ENCODE measurements at regions not wholly inside any gene's neighbourhood (a gene's known extent, or its start where the extent isn't known, plus 50 kb on each side); places are given as distances from the start of the nearest gene placed in this dataset.

DNA sequence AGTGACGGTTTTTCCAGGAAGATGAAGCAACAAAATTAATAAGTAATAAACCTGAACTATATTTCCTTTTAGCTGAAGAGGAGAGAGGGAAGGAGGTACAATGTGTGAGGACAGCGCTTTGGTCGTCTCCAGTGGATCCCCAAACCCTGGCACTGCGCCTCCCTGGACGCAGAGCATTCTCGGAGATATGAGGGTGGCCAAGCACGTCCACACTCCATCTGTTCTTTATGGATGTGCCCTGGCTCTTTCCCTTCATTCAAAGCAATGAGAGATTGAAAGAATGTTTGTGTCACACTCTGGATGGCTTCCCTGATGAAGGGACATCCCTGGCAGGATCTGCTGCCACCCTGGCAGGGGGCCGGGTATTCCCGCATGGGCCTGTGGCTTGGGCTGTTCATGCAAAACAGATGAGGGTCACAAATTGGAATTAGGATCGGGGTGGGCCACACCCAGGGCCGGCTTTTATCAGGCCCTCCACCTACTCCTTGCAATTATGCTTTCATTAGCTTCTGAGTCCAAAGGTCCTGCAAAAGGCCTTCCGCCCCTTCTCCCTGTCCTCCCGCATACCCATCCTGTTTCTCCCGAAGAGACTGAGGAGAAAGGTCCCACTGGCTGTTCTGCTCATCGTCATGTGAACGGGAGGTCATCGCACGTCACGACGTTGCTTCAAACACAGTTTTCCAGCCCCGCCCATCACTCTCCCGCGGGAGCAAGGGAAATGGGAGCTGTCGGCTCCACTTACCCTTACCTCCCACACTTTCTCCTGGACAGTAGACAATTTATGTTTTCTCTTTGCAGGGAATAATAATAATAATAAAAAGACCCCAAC, 286.1 kb upstream of the IRX4 start:
- intact Hi-C loops (cut with micrococcal nuclease): no loop called here
- Histone ChIP-seq H3K9me2 (replicated peaks; ENCODE audit: low read length) (no peaks in the 10 kb centered on the region), H3K9ac (ENCODE audit: low read length) (no peak overlapping the region), H3K36me3 (ENCODE audit: low read depth, low read length) (no peaks in the 10 kb centered on the region), H3K9me3 (ENCODE audit: low read length) (no peaks in the 10 kb centered on the region), H3K4me1 (ENCODE audit: insufficient read depth, low read length) (no peaks in the 10 kb centered on the region), H3K4me2 (ENCODE audit: low read length) (no peak overlapping the region), H3F3A (ENCODE audit: low read length, unreplicated experiment) (no peaks in the 10 kb centered on the region), H3K27me3 (ENCODE audit: low read length) (peaks cover 90% of the 10 kb centered on the region), H4K20me1 (ENCODE audit: low read length) (no peaks in the 10 kb centered on the region), H3K27ac (ENCODE audit: low read length) (no peak overlapping the region), H3K79me2 (ENCODE audit: low read length) (no peaks in the 10 kb centered on the region), H3K4me3 (ENCODE audit: low read length) (no peak overlapping the region), H2AFZ (ENCODE audit: low read length) (no peak overlapping the region)
- CTCF ChIA-PET: no interaction called here
- BruUV-seq (replicated peaks): no TSS peak
- TF ChIP-seq EZH2phosphoT487 (IDR thresholded peaks at IDR 0.05; ENCODE audit: borderline replicate concordance, low read length) (no peak), EZH2 (IDR thresholded peaks at IDR 0.05; ENCODE audit: low read length, unreplicated experiment) (no peak)
- TF ChIP-seq, protein P1, sequence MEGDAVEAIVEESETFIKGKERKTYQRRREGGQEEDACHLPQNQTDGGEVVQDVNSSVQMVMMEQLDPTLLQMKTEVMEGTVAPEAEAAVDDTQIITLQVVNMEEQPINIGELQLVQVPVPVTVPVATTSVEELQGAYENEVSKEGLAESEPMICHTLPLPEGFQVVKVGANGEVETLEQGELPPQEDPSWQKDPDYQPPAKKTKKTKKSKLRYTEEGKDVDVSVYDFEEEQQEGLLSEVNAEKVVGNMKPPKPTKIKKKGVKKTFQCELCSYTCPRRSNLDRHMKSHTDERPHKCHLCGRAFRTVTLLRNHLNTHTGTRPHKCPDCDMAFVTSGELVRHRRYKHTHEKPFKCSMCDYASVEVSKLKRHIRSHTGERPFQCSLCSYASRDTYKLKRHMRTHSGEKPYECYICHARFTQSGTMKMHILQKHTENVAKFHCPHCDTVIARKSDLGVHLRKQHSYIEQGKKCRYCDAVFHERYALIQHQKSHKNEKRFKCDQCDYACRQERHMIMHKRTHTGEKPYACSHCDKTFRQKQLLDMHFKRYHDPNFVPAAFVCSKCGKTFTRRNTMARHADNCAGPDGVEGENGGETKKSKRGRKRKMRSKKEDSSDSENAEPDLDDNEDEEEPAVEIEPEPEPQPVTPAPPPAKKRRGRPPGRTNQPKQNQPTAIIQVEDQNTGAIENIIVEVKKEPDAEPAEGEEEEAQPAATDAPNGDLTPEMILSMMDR (conservative IDR thresholded peaks at IDR 0.05; ENCODE audit: low read depth, low read length): no peak
- DNase-seq (no peak), ATAC-seq (no peak)
- POLR2A ChIA-PET (ENCODE audit: unreplicated experiment): no interaction called here

DNA sequence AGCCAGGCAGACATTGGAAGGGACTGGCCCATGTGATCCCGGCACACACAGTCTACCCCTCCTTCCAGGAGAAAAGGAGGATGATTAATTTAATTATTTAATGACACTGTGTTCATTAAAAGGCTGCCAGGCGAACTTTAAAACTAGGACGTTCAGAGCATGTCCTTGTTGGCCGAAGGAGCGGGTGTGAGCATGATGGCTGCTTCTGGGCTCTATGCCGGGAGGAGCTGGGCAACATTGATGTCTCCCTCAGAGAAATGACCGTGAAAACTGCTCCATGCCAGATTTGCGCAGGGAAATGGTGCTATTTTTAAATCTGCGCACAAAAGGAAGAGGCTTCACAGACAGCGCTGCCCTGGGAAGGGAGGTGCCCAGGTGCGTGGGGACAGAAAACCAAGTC, 284.9 kb upstream of the IRX4 start:
- no peaks in the 10 kb centered on the region for H3K9me2 ChIP-seq (replicated peaks; ENCODE audit: low read length)
- POLR2A ChIA-PET (ENCODE audit: unreplicated experiment): no interaction called here
- no peaks in the 10 kb centered on the region for H3K79me2 ChIP-seq (ENCODE audit: low read length)
- H3K9me3 ChIP-seq (ENCODE audit: low read length): no peaks in the 10 kb centered on the region
- no peak overlapping the region for H3K9ac ChIP-seq (ENCODE audit: low read length)
- TF ChIP-seq EZH2phosphoT487 (IDR thresholded peaks at IDR 0.05; ENCODE audit: borderline replicate concordance, low read length): no peak
- TF ChIP-seq EZH2 (IDR thresholded peaks at IDR 0.05; ENCODE audit: low read length, unreplicated experiment): no peak
- TF ChIP-seq, protein P1 (conservative IDR thresholded peaks at IDR 0.05; ENCODE audit: low read depth, low read length): no peak
- no peaks in the 10 kb centered on the region for H4K20me1 ChIP-seq (ENCODE audit: low read length)
- peaks cover 88% of the 10 kb centered on the region for H3K27me3 ChIP-seq (ENCODE audit: low read length)
- ATAC-seq: no peak
- no peak overlapping the region for H2AFZ ChIP-seq (ENCODE audit: low read length)
- no peak overlapping the region for H3K4me3 ChIP-seq (ENCODE audit: low read length)
- DNase-seq: no peak
- intact Hi-C loops (cut with micrococcal nuclease): no loop called here
- CTCF ChIA-PET: no interaction called here
- H3F3A ChIP-seq (ENCODE audit: low read length, unreplicated experiment): no peaks in the 10 kb centered on the region
- no peak overlapping the region for H3K27ac ChIP-seq (ENCODE audit: low read length)
- H3K4me1 ChIP-seq (ENCODE audit: insufficient read depth, low read length): no peaks in the 10 kb centered on the region
- H3K36me3 ChIP-seq (ENCODE audit: low read depth, low read length): no peaks in the 10 kb centered on the region
- H3K4me2 ChIP-seq (ENCODE audit: low read length): no peak overlapping the region
- no TSS peak for BruUV-seq (replicated peaks)

GRCh38 chr5:2166979-2167377, 284.3 kb upstream of the IRX4 start:
- no peak for DNase-seq
- CTCF ChIA-PET: no interaction called here
- intact Hi-C loops (cut with micrococcal nuclease): no loop called here
- no peaks in the 10 kb centered on the region for H3F3A ChIP-seq (ENCODE audit: low read length, unreplicated experiment)
- H3K4me2 ChIP-seq (ENCODE audit: low read length): no peak overlapping the region
- H2AFZ ChIP-seq (ENCODE audit: low read length): no peak overlapping the region
- H4K20me1 ChIP-seq (ENCODE audit: low read length): no peaks in the 10 kb centered on the region
- no peaks in the 10 kb centered on the region for H3K9me2 ChIP-seq (replicated peaks; ENCODE audit: low read length)
- H3K4me3 ChIP-seq (ENCODE audit: low read length): no peak overlapping the region
- no peak overlapping the region for H3K27ac ChIP-seq (ENCODE audit: low read length)
- H3K9ac ChIP-seq (ENCODE audit: low read length): no peak overlapping the region
- H3K4me1 ChIP-seq (ENCODE audit: insufficient read depth, low read length): no peaks in the 10 kb centered on the region
- TF ChIP-seq EZH2 (IDR thresholded peaks at IDR 0.05; ENCODE audit: low read length, unreplicated experiment) (no peak), EZH2phosphoT487 (IDR thresholded peaks at IDR 0.05; ENCODE audit: borderline replicate concordance, low read length) (no peak)
- TF ChIP-seq, protein P1 (conservative IDR thresholded peaks at IDR 0.05; ENCODE audit: low read depth, low read length): no peak
- peaks cover 81% of the 10 kb centered on the region for H3K27me3 ChIP-seq (ENCODE audit: low read length)
- no peaks in the 10 kb centered on the region for H3K79me2 ChIP-seq (ENCODE audit: low read length)
- BruUV-seq (replicated peaks): no TSS peak
- H3K36me3 ChIP-seq (ENCODE audit: low read depth, low read length): no peaks in the 10 kb centered on the region
- no peaks in the 10 kb centered on the region for H3K9me3 ChIP-seq (ENCODE audit: low read length)
- POLR2A ChIA-PET (ENCODE audit: unreplicated experiment): no interaction called here
- no peak for ATAC-seq
